ENCODE measurements at regions not wholly inside any gene's neighbourhood (a gene's known extent, or its start where the extent isn't known, plus 50 kb on each side); places are given as distances from the start of the nearest gene placed in this dataset.
"Not testable (repeated sequence)": the region's sequence is repeated elsewhere in the genome, so short reads cannot be mapped to it uniquely, and the experiment has no call there.

GRCh38 chrX:102784550-102784949 is 64.0 kb downstream of the GPRASP3 start:
- no peak for DNase-seq

- DNase-seq: no peak
Observed at GRCh38 chrX:102787283-102787682, 66.7 kb downstream of the GPRASP3 start.

- no peak for DNase-seq
Observed at GRCh38 chrX:102808336-102808735, 87.8 kb downstream of the GPRASP3 start.

- DNase-seq: not testable (repeated sequence)
Observed at GRCh38 chrX:102818269-102818668, 97.7 kb downstream of the GPRASP3 start.

- DNase-seq: no peak
Observed at GRCh38 chrX:102832661-102833060, 104.4 kb upstream of the RAB40AL start.

GRCh38 chrX:102833136-102833535 is 103.9 kb upstream of the RAB40AL start:
- DNase-seq: no peak

GRCh38 chrX:102835504-102836146 is 101.4 kb upstream of the RAB40AL start:
- DNase-seq: no peak

GRCh38 chrX:102837847-102838246 is 99.2 kb upstream of the RAB40AL start:
- no peak for DNase-seq

GRCh38 chrX:102840871-102841705 is 96.0 kb upstream of the RAB40AL start:
- DNase-seq: no peak

- no peak for DNase-seq
Observed at GRCh38 chrX:102841706-102842003, 95.4 kb upstream of the RAB40AL start.

GRCh38 chrX:102845020-102845419 is 92.1 kb upstream of the RAB40AL start:
- no peak for DNase-seq

- no peak for DNase-seq
Observed at GRCh38 chrX:102846544-102847236, 90.4 kb upstream of the RAB40AL start.

GRCh38 chrX:102847362-102847761 is 89.7 kb upstream of the RAB40AL start:
- no peak for DNase-seq

- no peak for DNase-seq
Observed at GRCh38 chrX:102849396-102849795, 87.7 kb upstream of the RAB40AL start.

GRCh38 chrX:102858826-102859549 is 78.1 kb upstream of the RAB40AL start:
- not testable (repeated sequence) for DNase-seq

- no peak for DNase-seq
Observed at GRCh38 chrX:102859550-102859871, 77.6 kb upstream of the RAB40AL start.

- no peak for DNase-seq
Observed at GRCh38 chrX:102860235-102860634, 76.8 kb upstream of the RAB40AL start.

- peak; percentile 67 to 84 for DNase-seq
Observed at GRCh38 chrX:102863735-102864134, 73.3 kb upstream of the RAB40AL start.

GRCh38 chrX:102866981-102867656 is 70.0 kb upstream of the RAB40AL start:
- no peak for DNase-seq

- DNase-seq: no peak
Observed at GRCh38 chrX:102883491-102883890, 53.6 kb upstream of the RAB40AL start.
